Caco-2 (cell line): ENCODE measurements at regions not wholly inside any gene's neighbourhood (a gene's known extent, or its start where the extent isn't known, plus 50 kb on each side); places are given as distances from the start of the nearest gene placed in this dataset.

Source experiments
- BruUV-seq: library from RNA; stranded (reverse); fragments of 400-500 nt; replicated peaks from 2 replicates; lab custom pipeline; 2021; lab: Mats Ljungman, UMichigan
- CTCF ChIA-PET: fragments of 300-600 bp; sonication (Branson Sonifier 250); formaldehyde crosslinking; loops from one replicate; lab custom pipeline; 2022; ENCODE audit warnings: antibody characterized with exemption; lab: Charles Lee
- POLR2A ChIA-PET: fragments of 300-600 bp; sonication (Branson Sonifier 250); formaldehyde crosslinking; loops from one replicate; lab custom pipeline; 2022; ENCODE audit warnings: antibody characterized with exemption; lab: Charles Lee
- DNase-seq, 2 experiments: peaks; one replicate each; pipeline versions ENCODE4 v3.0.0 to v3.0.0-alpha.2; 2020 to 2022
- H3K27me3 ChIP-seq: replicated peaks from 2 replicates; pipeline ENCODE4 v1.6.0; 2011; ENCODE audit warnings: low read length; ENCODE audit not compliant: control insufficient read depth, insufficient read depth
- H3K36me3 ChIP-seq: 2 replicates; pipeline ENCODE4 v1.5.1; 2011; ENCODE audit warnings: low read length; ENCODE audit not compliant: control insufficient read depth, insufficient read depth
- H3K4me1 ChIP-seq: fragments of 250-450 bp; sonication (Bioruptor Pico); 2 replicates; pipeline ENCODE4 v1.5.1; 2020; ENCODE audit warnings: mild to moderate bottlenecking
- H3K4me3 ChIP-seq: 2 replicates; pipeline ENCODE4 v1.5.1; 2011; ENCODE audit warnings: low read depth, mild to moderate bottlenecking, control low read depth, low read length
- H3K9me3 ChIP-seq: fragments of 250-450 bp; sonication (Bioruptor Pico); 2 replicates; pipeline ENCODE4 v1.5.1; 2020; ENCODE audit warnings: mild to moderate bottlenecking, moderate library complexity
- H3K27ac Mint-ChIP-seq: one replicate; pipeline ENCODE4 v1.8.0; 2022; ENCODE audit warnings: mixed read lengths; ENCODE audit not compliant: unreplicated experiment
- H3K27me3 Mint-ChIP-seq: one replicate; pipeline ENCODE4 v1.8.0; 2022; ENCODE audit warnings: mixed read lengths; ENCODE audit not compliant: insufficient read depth, unreplicated experiment
- H3K36me3 Mint-ChIP-seq: one replicate; pipeline ENCODE4 v1.8.0; 2022; ENCODE audit warnings: mild to moderate bottlenecking, mixed read lengths; ENCODE audit not compliant: insufficient read depth, unreplicated experiment
- H3K4me1 Mint-ChIP-seq: one replicate; pipeline ENCODE4 v1.8.0; 2022; ENCODE audit warnings: low read depth, mixed read lengths; ENCODE audit not compliant: unreplicated experiment
- H3K4me3 Mint-ChIP-seq: one replicate; pipeline ENCODE4 v1.8.0; 2022; ENCODE audit warnings: mild to moderate bottlenecking, moderate library complexity, mixed read lengths; ENCODE audit not compliant: unreplicated experiment
- H3K9me3 Mint-ChIP-seq: one replicate; pipeline ENCODE4 v1.8.0; 2022; ENCODE audit warnings: mixed read lengths; ENCODE audit not compliant: unreplicated experiment
- CTCF ChIP-seq, 2 experiments: fragments of 200-600 bp in 1 of 2; IDR thresholded peaks; 1 replicate in 1 of 2; 2 replicates in 1 of 2; pipeline versions ENCODE4 v1.5.1 to v1.8.0; 2011 to 2022; ENCODE audit warnings: antibody characterized with exemption in 1 of 2, control low read depth in 1 of 2, inconsistent platforms in 1 of 2, low read depth in 1 of 2, low read length in 1 of 2, mild to moderate bottlenecking in 1 of 2, moderate library complexity in 1 of 2; ENCODE audit not compliant: insufficient read depth in 1 of 2, severe bottlenecking in 1 of 2, unreplicated experiment in 1 of 2
- intact Hi-C: fragments of 100-400 bp; cut with micrococcal nuclease; formaldehyde crosslinking; loops from one replicate; pipeline ENCODE4 v1.10.0; 2022; ENCODE audit not compliant: unreplicated experiment

GRCh38 chr7:112843151-112843550 is 53.0 kb upstream of the TMEM168 start:
- no peaks in the 10 kb centered on the region for H3K27me3 ChIP-seq
- Mint-ChIP-seq H3K27ac (no peak overlapping the region), H3K36me3 (peaks cover 5% of the 10 kb centered on the region), H3K27me3 (no peaks in the 10 kb centered on the region), H3K4me1 (no peaks in the 10 kb centered on the region), H3K4me3 (no peak overlapping the region), H3K9me3 (no peaks in the 10 kb centered on the region)
- no TSS peak for BruUV-seq
- intact Hi-C loops, result no loop called here
- DNase-seq, result no peak
- H3K36me3 ChIP-seq, result no peaks in the 10 kb centered on the region
- no peak overlapping the region for H3K4me3 ChIP-seq
- ChIA-PET CTCF (no interaction called here), POLR2A (no interaction called here)
- no peak for TF ChIP-seq CTCF (IDR thresholded peaks at IDR 0.05; ENCODE audit: insufficient read depth in 1 of 2, low read depth in 1 of 2, low read length in 1 of 2, severe bottlenecking in 1 of 2, unreplicated experiment in 1 of 2)
- no peaks in the 10 kb centered on the region for H3K4me1 ChIP-seq
- H3K9me3 ChIP-seq, result no peaks in the 10 kb centered on the region
